ENCODE measurements at regions not wholly inside any gene's neighbourhood (a gene's known extent, or its start where the extent isn't known, plus 50 kb on each side); places are given as distances from the start of the nearest gene placed in this dataset.
A peak's percentile ranks its signal among the peaks of the same experiment; 100 is the strongest.

- DNase-seq (ENCODE audit: low spot score), result peak; percentile 42
Measured at GRCh38 chr6:121499666-121500065, 64.2 kb downstream of the GJA1 start.

- peak; percentile 21 for DNase-seq (ENCODE audit: low spot score)
Measured at GRCh38 chr6:121503589-121503991, 68.1 kb downstream of the GJA1 start.

GRCh38 chr6:121504227-121504626, 68.8 kb downstream of the GJA1 start:
- peak; percentile 45 for DNase-seq (ENCODE audit: low spot score)

DNA sequence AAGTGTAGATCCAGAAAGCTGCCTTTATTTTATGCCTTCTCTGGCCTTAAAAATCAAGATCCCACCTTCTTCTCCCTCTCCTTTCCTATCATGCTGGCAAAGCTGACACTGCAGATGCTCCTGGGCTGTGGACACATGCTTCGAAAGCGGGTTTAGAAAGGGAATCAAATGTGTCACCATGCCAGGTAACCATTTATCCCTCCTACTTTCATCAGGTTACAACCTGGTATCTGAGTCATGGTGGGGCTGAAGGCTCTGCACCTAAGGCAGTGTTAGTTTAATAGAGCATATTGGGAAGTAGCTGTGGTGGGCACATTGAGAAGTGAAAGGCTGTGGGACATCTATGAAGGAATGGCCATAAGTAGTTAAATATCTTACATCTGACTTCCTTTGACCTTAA, 69.8 kb downstream of the GJA1 start:
- no peak for DNase-seq (ENCODE audit: low spot score)

DNA sequence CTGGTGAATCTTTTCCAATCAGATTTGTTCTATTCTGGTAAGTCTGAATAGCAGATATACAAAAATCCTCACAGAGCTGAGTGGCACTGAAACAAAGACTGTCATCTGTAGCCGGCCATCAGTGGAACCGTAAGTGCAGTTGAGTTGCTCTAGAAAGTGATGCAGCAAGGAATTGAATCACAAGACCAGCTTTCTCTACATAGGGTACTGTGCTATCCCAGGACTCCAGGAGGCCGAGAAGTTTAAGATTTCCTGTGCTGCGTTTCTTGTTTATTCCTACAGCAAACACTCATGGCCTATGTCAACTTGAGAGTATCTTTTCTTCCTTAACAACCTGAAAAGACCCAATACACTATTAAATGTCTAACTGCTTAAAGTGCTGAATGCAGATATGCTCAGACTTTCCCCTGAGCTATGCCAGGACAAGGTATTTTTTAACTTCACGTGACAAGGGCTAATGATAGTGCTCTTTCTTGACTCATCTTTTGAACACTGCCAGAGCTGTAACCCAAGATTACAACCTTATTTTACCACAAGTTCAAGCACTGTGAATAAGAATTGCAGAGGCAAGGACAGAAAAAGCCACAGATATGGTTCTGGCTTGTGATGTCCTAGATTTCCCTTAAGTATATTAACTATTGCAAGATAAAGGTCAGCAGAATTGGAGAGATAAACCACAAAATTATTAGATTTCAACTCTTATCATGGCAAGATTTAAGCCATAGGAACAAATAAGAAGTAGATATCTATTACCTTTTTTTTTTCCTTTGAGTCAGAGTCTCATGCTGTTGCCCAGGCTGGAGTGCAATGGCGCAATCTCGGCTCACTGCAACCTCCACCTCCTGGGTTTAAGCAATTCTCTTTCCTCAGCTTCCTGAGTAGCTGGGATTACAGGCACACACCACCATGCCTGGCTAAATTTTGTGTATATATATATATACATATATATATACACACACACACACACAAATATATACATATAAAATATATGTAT, 71.6 kb downstream of the GJA1 start:
- peak; percentile 91 for DNase-seq (ENCODE audit: low spot score)

DNA sequence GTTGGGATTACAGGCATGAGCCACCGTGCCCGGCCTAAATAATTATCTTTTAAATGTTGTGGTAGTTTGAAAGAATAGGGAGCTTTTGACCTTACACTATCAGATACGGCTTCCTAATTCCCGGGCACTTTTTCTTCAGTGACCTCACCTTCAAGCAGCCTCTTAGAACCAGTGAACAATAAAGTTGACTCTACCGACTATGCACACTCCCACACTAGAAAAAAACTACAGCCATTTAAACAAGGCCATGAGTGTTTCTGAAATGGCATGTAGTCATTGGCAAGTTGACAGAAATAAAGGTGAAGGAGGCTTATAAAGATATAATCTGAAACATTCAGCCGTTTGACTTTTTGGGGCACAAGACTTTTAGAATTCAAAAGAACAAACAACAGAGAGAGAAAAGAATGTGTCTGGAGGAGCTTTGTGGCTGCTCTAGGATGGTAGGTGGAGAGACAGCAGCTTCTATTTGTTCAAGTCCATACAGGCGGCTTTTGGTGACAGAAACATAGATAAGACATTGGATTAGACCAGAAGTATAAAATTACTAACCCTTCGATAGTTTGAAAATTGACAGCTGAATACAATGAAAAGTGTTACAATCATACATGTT, 75.2 kb downstream of the GJA1 start:
- peak; percentile 25 for DNase-seq (ENCODE audit: low spot score)

DNA sequence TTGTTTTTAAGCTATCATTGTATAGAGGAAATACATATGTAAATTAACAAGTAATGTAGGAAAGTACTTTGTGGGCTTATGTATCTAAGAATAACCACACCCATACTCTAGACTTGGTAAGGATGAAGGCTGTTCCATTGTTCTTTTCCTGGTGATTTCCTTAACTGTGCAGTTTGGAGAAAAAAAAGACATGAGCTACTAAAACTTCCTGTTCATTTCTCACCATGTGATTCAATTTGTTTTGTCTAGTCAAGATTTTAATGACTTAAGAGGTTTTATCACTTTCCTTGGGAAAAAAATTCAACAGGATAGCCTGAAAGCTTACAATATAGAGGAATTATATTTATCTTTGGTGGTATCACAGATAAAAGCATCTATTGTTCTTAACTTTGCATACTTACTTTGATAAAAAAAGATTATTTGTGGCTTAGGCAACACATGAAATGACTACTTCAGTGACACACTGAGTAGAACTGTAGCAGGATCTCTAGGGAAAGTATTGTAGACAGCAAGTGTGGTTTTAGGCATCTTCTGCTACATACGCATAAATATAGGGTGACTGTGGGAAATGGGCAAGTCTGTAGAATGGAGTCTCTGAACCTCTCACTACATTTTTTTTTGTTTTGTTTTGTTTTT, 80.3 kb downstream of the GJA1 start:
- no peak for DNase-seq (ENCODE audit: low spot score)

GRCh38 chr6:121516331-121516730, 80.9 kb downstream of the GJA1 start:
- no peak for DNase-seq (ENCODE audit: low spot score)

GRCh38 chr6:121520337-121521163, 85.1 kb downstream of the GJA1 start:
- peak; percentile 52 for DNase-seq (ENCODE audit: low spot score)

DNA sequence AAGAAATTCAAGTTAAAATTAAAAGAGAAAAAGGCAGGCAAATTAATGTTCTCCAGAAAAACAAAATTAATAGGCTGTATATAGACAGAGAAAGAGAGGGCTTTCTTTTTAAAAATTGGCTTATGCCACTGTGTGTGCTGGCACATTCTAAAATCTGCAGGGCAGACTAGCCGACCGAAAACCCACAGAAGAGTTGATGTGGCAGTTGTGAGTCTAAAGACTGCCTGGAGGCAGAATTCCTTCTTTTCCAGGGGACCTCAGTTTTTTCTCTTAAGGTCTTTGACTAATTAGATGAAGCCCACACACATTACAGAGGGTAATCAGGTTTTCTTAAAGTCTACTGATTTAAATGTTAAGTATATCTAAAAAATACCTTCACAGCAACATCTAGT, 85.7 kb downstream of the GJA1 start:
- DNase-seq (ENCODE audit: low spot score), result no peak

DNA sequence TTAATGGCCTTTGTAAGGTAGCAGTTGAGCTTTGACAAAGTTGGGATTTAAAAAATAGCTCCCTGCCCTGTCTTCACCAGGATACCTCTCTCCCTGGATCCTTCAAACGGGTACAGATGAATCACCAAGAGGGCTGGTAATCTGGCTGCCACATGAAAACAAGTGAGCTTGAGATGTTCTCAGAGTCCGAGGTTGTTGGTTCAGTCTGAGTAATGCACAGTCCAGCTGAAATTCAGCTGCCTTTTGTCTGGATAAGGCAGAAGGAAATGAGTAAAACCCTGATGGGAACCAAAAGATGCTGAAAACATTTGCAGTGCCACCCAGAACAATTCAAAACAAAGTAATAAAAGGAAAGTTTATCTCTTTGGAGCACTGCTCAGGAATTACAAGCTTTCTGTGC, 86.8 kb downstream of the GJA1 start:
- DNase-seq (ENCODE audit: low spot score), result peak; percentile 86

DNA sequence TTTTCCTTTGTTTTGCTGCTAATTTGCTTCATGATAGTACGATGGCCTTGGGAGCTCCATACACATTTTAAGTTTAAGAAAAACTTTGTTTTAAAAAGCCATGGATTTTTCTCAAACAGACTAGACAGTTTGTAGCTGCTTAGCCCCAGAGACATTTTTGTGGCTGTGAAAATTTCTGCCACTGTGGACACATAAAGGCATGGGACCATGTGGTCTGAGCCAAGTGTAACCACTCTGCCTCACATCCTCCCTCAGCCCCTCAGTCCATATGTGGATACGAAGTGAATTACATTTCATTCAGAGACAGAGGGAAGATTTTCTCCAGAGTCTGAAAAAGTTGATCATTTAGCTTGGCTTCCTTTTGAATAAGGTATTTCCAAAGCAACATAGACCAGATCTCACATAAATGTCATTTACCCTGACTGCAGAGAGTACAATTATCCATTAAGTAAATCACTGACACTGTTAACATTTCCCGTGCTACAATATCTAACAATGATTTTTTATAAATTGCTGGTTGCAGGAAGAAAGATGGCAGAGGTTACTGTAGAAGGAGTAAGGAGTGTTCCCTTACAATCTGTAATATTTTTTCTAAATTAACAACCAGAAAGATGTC, 87.4 kb downstream of the GJA1 start:
- peak; percentile 22 for DNase-seq (ENCODE audit: low spot score)

GRCh38 chr6:121523628-121524027, 88.2 kb downstream of the GJA1 start:
- DNase-seq (ENCODE audit: low spot score), result peak; percentile 32

- no peak for DNase-seq (ENCODE audit: low spot score)
Measured at GRCh38 chr6:121526282-121526681, 90.8 kb downstream of the GJA1 start.

GRCh38 chr6:121531658-121532169, 96.3 kb downstream of the GJA1 start:
- DNase-seq (ENCODE audit: low spot score), result peak; percentile 67

GRCh38 chr6:121533321-121533841, 97.9 kb downstream of the GJA1 start:
- peak; percentile 17 for DNase-seq (ENCODE audit: low spot score)

DNA sequence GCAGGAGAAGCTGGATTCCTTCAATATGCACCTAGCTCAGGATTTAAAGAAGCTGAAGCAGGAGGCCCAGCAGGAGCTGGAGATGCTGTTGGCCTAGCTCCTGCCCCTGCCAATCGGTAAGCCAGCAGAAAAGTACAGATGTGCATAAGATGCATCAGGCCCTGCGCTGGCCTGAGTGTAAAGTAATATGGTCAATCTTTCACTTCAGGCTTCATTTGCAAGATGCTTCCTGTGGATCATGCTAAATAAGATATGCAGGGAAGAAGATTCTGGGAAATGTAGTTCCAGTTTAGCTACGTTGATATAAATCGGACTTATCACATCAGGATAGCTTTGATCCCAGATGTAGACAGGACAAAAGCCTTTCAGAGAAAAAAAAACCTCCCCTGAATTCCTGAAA, 100.3 kb downstream of the GJA1 start:
- no peak for DNase-seq (ENCODE audit: low spot score)

DNA sequence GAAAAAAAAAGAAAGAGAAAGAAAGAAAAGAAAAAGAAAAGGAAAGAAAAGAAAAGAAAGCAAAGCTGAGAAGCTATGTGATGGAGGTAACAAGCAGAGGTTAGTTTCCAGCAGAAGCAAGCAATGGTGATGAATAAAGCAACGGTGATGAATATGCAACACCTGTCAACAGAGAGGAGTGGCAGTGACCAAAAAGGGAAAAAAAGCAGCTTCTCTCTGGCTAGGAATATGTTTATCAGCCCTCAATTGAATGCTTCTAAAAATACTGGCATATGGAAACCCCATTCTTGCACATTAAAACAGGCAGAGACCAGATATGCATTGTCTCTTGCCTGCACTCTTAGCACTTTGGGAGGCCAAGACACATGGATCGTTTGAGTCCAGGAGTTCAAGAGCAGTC, 100.9 kb downstream of the GJA1 start:
- no peak for DNase-seq (ENCODE audit: low spot score)

DNA sequence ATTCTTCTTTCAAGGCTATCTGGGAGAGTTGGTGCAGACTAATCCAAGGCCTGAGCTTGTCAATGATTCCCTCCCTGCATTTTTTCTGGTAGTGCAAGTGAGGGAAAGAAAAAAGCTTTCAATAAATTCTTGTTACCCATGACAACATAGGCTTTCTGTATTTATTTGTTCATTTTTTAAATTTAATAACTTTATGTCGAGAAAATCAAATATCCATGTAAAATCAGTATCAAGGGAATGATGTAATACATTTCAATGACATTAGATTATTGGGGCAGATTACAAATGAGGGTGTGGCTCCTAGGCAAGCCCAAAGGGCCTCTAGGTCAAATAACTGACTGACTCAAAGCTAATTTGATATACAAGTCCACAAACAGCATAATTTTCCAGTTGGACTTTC, 104.0 kb downstream of the GJA1 start:
- DNase-seq (ENCODE audit: low spot score), result no peak

GRCh38 chr6:121540210-121540609, 104.8 kb downstream of the GJA1 start:
- DNase-seq (ENCODE audit: low spot score), result no peak

DNA sequence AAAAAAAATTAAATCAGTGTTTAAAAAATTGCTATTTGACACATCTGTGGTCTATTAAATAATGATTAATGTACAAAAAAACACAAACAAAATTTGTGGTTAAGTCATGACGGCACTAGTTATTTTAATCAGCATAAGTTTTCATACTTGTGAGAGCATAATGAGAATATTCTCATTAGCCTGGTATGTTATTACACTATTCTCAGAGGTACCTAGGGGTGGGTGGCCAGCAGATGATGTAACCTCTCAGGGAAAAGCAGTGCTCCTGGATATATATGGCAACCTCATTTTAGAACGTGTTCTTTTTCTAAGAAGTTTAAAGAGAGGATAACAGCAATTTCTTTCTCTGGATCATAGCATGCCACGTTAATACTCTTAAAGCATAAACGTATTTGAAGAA, 109.2 kb downstream of the GJA1 start:
- no peak for DNase-seq (ENCODE audit: low spot score)

Data from umbilical cord (tissue), 1 donor.